Stimulated activated CD4-positive, alpha-beta T cell treated with anti-CD3 and anti-CD28 coated beads, Interleukin-2, amount 100 ng/mL, for 48 hours (primary cell): ENCODE measurements at regions not wholly inside any gene's neighbourhood (a gene's known extent, or its start where the extent isn't known, plus 50 kb on each side); places are given as distances from the start of the nearest gene placed in this dataset.

Experiments
- DNase-seq, 2 donors: peaks; one replicate each; pipeline ENCODE4 v3.0.0-alpha.2; 2020

DNA sequence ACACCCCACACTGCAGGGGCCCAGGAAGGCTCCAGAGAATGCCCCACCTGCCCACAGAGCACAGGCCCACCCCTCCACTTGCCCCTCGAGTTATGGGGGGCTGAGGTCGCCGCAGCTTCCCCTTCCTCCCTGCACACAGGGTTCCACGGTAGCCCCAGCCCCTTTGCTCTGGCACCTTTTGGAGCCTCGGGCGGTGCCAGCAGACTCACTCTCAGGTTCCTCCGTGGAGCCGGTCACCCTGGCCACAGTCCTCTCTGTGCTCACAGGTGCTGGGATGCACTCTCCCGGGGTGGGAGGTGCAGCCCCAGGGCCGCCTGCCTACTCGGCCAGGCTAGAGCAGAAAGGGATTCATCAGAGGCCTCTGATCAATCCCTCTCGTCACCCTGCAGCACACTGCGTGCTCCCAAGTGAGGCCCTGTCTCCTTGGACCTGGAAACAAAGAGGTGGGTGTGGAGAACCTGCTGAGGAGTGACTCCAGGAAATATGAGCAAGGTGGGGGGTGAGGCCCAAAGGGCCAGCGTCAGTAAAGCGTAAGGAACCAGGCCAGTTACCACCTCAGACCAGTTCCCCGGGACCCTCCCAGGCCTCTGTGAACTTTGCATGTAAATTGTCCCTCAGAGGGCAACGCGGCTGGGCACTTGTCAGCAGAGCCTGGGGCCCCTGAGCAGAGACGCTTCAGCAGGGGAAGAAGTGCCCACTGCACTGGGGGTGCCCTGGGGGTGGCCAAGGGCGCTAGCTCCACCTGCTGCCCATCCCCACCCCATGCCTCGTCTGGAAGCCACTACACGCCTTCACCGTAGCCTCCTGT lies 167.8 kb downstream of the OLFM1 start:
- DNase-seq, result no peak

DNA sequence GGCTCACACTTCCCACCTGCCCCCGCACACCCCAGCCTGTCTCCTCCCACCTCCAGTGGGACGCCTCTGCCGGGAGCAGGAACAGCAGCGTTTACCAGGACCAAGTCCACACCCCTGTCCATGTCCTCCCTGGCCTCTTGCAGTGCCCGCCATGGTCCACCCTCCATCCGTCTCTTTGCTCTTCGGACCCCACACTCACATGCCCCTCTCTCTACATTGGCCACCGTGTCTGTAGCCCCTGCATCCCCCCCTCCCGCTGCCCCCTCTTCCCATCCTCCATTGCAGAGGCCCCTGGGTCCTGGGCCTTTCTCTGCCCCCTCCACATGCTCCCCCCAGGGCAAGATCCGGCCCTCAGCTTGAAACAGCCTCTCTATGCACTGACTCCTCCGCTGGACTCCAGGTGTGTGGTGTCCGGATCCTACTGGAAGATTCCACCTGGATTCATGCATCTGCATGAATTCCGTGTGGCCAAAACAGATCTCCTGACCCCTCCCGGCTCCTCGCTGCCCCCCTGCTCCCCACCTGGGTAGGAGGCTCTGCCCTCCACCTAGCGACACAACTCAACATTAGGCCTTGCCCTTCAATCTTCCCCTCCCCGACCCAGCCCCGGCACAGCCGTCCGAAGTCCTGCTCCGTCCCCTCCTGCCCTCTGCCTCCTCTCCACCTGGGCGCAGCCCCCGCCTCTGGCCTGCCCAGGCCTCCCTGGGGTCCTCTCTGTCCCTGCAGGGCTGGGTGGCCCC lies 168.5 kb downstream of the OLFM1 start:
- DNase-seq, result no peak

DNA sequence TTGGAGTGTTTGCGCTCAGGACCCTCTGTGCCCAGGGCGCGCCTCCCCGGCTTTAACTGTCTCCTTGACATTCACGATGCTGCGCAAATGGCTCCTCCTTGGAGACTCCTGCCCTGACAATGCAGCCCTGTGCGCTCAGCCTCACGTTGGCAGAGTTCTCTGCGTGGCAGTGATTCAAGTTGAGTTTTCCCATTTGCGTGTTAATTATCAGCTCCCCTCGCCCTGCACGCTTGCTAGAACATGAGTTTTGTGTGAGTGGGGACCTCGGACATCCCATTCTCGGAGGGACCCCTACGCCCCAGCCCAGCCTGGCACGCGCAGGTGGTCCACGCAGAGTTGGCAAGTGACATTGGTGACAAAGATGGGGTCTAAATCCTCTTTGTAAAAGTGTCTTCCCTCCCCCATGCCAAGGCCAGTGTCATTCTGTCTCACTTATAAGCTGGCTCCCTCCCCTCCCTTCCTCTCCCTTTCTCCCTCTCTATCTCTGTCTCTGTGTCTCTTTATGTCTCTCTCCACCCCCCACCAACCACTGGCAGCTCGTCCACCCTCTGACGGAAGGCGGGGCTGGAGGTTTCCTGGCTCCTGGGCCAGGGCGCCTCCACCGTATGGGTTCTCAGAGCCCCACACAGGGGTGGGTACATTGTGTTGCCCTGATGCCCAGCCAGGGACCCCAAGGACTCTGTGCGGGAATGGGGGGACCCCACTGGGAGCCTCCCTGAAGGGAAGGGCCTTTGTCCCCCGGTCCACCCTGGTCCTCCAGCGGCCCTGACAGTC lies 169.3 kb downstream of the OLFM1 start:
- no peak for DNase-seq

DNA sequence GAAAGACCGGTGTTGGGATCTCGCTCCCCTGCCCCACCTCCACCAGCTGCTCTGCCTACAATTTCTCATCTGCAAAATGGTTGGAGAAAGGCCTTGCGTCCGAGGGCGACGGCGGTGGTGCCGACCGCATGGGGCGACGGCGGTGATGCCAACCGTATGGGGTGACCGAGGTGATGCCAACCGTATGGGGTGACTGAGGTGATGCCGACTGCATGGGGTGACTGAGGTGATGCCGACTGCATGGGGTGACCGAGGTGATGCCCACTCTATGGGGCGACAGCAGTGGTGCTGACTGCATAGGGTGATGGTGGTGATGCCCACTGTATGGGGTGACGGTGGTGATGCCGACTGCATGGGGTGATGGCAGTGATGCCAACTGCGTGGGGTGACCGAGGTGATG lies 171.0 kb downstream of the OLFM1 start:
- DNase-seq, result no peak

DNA sequence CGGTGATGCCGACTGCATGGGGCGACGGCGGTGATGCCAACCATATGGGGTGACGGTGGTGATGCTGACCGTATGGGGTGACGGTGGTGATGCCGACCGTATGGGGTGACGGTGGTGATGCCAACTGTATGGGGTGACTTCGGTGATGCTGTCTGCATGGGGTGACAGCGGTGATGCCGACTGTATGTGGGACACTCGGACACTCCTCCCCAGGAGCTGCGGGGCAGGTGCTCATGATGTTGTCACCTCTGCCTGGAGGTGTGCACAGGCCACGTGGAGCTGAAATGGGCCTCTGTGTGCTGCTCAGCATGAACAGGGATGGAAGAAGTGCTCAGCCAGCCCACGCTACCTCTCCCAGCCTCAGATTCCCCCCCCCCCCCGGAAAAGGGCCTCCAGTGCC lies 171.8 kb downstream of the OLFM1 start:
- no peak for DNase-seq

DNA sequence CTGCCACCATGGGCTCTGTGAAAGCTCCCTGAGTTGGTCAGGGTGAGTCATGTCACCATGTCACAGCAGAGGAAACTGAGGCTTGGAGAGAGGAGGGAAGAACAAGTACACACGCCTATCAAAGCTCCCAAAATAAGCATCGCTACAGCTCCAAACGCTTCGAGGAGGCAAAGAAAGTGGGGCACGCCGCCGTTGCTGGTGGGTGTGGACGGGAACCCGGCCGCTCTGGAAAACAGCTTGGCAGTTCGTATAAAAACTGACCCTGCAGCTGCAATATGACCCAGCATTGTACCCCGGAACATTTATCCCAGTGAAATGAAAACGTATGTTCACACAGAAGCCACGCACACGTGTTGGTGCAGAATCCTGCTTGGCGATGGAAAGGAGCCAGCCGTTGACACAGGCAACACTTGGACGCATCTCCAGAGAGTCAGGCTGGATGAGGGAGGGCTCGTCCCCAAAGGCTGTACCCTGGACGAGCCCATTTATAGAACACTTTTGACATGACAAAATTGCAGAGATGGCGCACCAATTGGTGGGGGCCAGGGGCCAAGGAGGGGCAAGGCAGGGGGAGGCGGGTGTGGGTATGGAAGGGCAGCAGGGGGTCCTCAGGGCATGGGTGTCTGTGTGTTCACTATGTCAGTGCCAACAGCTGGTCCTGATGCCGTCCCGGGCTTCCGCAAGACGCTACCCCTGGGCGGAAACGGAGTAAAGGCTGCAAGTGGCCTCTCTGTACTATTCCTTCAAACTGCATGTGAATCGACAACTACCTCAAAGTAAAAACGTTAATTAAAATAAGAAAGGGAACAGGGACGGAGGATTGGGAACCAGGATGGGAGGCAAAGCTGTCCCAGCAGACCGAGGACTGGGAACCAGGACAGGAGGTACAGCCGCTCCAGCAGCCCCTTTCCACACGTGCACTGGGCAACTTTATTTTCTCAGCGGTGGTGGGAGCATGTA lies 173.0 kb downstream of the OLFM1 start:
- DNase-seq, result no peak

DNA sequence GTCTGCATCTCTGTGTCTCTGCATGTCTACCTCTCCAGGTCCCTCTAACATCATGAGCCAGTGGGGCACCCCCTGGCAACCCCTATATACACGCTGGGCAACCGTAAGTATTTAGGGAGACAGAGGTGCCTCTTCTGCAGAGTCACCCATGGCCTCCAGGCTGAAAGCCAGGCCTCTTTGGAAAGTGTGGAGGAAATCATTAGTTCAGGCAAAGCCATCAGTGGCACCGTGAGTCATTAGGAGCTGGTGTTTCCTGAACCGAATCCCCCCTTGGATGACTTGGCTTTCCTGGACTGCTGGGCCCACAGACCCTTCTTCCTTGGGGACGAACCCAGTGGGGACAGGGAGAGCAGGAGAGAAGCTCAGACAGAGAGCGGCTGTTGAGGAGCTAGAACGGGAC lies 174.8 kb downstream of the OLFM1 start:
- DNase-seq, result no peak

DNA sequence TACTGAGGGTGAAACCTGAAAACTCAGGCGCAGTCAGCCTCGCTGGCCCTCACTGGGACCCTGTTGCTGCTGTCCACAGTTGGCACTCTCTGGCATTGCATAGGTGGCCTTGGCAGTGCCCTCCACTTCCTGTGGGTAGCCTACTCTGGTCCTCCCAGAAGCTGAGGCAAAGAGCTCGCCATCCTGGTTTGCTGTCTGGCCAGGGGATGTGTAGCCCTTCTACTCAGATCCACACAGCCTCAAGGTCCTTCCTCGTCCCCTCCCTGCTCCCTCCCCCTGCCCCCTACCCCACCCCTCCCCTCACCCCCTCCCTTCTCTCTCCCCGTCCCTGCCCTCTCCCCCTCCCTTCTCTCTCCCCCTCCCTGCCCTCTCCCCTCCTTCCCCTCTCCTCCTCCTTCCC lies 176.0 kb downstream of the OLFM1 start:
- DNase-seq, result no peak

DNA sequence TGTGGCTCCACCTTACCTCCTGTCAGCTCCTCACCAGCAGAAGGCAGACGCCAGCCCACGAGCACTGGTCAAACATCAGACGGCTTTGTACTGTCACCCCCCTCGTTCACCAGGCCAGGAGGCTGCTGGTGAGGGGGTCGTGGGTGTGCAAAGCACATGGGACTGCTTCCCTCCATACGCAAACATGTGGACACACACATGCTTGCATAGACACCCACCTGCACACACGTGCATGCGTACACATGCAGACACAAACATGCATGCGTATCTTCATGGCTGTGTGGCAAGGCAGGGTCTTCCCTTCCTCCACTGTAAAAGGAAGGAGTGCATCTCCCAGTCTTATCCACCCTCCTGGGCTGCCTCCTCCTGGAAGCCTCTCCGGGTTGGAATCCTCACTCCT lies 178.5 kb downstream of the OLFM1 start:
- DNase-seq, result no peak

DNA sequence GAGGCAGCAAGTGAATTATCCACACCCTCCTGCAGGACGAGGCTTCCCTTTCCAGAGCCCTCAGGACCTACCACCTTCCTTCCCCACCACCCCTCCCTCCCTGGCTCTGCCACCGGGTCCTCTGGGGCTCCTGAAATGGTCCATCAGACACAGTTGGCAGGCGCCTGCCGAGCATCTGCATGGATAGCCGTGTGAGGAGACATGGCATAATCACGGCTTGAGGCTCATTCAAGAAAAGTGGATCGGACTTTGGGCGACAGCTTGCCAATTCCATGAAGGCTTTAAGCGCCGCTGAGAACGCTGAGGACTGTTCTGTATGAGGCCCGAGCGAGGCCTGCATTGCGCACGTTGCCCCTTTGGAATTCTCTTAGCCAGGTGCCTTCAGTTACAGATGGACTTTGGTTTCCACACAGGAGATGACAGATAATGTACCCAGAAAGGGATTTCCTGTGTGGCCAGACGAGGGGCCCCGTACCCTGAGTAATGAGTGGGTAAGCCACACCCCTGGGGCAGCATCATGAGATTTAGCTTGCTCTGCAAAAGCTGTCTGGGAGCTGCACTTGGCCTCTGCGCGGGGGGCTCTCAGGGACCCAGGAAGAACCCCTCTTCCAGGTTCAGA lies 179.8 kb downstream of the OLFM1 start:
- no peak for DNase-seq

DNA sequence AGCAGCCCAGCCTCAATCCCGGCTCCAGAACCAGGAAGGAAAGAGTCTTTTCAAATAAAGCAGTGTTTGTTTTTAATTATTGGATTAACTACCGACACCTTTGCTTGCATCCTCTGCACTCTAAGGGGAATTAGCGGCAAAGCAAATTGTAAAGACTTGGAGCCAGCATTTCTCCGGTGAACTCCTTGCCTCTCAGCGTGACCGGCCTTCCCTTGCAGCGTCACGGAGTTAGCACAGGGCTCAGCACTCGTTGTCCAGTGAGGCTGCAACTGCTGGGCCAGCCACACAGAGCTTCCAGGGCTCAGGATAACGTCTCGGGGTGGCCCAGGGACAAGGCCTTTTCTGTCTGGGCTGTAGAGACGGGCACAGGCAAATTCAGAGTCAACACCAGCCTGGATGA lies 180.6 kb downstream of the OLFM1 start:
- DNase-seq, result no peak

DNA sequence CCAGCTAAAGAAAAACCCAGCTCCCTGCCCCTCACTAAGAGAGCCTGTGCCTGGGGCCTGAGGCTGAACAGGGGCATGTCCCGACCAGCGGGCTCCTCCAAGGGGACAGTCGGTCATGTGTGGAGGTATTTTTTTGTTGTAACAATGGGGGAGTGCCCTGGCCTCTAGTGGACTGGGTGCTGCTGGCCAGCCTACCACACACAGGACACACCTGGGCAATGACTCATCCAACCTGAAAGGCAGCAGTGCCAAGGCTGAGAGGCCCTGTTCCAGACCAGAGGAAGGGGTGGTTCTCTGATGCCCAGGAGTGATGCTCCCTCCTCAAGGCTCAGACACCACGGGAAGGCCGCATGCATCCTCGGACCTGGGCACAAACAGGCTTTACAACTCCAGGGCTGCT lies 181.5 kb downstream of the OLFM1 start:
- DNase-seq, result no peak

DNA sequence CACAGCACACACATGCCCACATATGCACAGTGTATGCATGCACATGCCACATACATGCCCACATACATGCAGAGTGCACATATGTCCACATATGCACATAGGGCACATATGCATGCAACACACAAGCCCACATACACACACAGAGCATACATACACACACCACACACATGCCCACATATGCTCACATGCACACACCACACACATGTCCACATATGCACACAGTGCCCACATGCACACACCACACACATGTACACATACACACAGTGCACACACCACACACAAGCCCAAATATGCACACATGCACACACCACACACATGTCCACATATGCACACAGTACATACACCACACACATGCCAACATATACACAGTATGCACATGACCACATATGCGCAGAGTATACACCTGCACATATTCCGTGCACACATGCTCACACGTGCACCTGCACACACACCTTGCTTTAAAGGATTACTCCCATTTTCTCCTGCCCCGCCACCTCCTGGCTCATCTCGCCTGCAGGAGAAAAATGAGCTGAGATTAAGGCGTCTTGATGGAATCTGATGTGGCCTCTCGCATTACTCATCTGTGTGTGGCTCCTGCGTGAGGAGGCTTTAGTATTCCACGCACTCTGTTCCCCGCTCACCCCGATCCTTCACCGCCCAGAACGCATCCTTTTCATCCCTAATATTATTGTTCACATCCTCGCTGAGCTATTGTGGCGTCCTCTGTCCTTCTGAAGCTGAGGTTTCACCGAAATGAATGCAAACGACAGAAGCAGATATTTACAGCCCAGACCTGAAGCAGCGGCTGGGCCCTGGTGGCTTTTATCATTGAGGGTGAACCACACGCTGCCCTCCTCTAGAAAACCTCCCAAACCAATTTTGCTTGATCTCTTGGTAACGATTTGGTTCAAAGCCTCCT lies 182.7 kb downstream of the OLFM1 start:
- no peak for DNase-seq

DNA sequence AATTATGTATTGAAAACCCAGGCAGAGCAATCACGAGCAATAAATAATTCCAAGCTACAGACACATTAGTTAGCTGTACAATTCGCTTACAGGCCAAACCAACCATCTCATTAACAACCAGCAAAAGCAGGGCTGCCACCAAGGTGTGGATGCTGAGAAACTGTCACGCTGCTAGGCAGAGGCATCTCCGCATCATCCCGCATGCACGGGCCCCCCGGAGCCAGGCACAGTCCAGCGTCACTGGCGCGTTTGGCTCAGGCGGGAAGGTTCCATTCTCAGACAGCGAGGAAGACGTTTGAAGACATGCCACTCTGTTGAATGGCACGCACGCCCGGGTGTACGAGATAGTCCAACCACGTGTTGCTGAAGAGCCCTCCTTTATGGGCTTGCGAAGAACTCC lies 184.0 kb downstream of the OLFM1 start:
- DNase-seq, result no peak

DNA sequence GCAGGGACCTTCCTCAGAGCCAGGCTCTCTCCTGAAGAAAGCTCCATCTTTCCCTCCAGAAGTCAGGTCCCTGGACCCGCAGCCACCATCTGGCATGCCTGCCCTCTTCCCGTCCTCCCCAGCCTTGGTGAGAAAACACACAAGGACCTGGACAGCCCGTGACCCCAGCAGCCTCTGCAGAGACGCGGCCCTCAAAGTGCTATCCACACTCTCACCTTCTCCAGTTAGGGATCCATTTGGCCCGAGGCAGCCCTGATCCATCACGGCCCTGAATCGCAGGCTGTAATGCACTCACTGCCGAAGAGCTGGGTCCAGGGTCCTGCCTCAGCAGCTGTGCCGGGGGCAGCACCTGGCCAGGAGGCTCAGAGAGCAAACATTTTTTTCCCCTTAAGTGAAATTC lies 185.1 kb downstream of the OLFM1 start:
- DNase-seq, result no peak

DNA sequence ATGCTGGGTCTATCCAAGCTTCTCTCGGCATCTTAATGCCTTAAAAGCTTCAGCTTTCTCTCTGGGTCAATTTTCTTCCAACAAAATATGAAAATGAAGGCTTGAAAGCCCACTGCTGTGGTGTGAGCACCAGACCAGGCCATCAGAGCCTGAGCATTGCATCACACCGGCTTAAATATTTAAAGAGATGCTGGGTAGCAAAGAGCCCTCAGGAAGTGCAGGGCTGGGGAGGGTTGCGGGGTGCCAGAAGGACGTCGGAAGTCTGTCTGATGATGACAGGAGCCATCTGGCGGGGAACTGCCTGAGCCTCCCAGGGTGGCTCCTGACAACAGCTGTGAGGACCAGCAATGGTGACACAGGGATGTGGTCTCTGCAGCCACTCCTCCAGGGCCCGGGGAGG lies 185.5 kb downstream of the OLFM1 start:
- DNase-seq, result no peak

DNA sequence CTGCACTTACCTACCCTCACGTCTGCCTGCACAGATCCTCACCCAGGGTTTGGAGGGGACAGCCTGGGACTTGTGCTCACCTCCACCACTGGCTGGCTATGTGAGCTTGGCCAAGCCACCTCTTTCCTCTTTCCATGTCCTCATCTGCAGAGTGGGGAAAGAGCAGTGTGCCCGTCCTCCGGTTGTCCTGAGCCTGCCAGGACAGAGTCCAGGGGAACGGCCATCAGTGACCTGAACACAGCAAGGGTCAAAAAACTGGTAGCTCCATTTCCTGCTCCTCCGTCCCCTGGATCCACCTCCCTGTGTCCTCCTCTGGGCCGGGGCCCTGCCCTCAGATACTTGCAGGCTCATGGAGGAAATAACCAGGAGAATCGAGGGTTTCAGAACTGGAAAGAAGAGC lies 187.7 kb downstream of the OLFM1 start:
- no peak for DNase-seq

DNA sequence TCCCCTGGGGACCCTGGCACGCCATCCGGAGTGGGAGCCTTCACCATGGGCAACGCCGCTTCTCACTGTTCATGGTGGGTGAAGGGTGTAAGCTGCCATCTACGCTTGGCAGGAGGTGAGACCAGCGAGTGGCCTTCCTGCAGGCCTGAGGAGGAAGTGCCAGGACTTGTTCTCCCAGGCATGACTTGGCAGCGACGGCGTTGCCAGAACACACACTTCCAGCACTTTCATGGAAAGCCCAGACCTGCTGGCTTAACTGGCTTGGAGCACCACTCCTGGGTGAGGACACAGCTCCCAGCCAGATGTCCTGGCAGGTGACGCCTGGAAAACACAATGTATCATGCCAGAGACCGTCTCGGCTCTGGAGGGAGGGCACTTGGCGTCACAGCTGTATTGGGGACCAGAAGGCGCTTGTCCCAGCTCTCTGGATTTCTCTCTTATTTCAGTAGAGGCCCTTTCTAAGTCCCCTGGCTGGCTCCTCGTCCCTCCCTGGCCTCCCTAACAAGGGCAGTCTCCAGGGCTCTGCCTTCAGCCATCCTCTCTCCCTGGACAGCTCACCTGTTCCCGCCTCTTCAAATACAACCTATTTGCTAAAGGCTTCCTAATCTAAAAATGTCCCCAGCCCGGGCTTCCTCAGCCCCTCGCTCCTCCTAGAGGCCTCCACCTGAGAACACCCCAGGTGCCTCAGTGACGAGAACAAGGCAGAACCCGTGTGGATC lies 188.3 kb downstream of the OLFM1 start:
- DNase-seq, result no peak

DNA sequence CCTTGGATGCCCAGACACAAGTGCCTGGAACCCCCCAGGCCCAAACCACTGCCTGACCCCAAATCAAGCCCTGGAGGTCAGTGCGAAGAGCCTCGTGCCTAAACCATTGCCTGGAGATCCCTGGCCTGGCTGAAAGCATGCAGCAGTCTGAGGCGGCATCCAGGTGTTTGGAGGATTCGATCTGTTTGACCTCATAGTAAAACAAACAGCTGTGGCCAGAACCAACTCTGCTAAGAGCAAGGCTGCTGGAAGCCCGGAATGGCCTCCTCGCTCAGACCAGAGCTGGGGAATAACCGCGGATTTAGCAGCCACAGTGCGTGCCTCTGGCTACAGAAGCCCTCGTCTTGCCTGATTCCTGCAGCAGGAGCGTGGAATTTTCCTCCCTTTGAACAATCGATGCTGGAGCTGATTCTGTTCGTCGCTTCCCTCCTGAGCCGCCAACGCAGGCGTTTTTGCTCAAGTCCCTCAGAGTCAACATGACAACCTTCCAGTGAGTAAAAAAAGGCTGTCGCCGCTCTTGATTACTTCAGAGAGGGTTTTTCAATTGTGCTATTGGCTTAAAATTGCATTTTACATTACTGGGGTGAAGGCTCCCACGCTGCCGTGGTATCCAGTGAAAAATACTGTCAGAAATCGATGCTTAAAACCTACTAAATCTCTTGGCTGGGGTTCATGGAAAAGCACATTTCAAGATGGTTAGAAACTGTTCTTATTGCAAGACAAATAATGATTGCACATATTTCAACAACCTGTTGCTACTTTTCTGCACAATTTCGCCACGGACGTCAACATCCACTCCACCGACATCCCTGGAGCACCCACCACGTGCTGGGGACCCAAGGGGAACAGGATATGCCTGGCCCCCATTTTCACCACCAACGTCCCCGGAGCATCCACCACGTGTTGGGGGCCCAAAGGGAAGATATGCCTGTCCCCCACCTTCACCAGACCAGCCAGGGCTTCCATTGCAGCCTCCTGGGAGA lies 190.0 kb downstream of the OLFM1 start:
- no peak for DNase-seq
